ENCODE measurements at regions not wholly inside any gene's neighbourhood (a gene's known extent, or its start where the extent isn't known, plus 50 kb on each side); places are given as distances from the start of the nearest gene placed in this dataset.

DNA sequence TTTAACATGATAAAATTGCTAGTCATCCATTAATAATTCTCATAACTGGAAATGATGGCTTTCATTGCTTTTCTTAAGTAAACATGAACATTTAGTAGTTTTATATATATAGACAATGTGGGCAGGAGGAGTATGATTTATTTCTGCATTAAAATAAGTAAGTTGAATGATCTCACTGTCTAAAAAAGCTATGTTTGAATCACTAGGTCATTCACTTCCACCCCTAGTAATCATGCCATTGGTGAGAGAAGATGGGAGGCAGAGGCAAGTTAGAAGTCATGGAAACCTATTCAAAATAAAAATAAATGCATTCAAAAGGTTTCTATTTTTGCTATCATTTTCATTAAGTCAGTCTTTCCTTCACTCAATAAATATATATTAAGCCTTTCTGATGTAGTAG, 226.4 kb downstream of the DUSP10 start:
- Histone ChIP-seq H3K36me3 (no peaks in the 10 kb centered on the region), H3K4me3 (no peak overlapping the region), H3K4me1 (ENCODE audit: insufficient read depth) (no peaks in the 10 kb centered on the region), H3K9me3 (no peaks in the 10 kb centered on the region), H3K27me3 (no peaks in the 10 kb centered on the region), H3K27ac (no peak overlapping the region)
- DNase-seq = no peak
- intact Hi-C loops (cut with DNase I) = no loop called here
- TF ChIP-seq POLR2A (IDR thresholded peaks at IDR 0.05) = no peak
- TF ChIP-seq EP300 (IDR thresholded peaks at IDR 0.05) = no peak
- TF ChIP-seq, protein P1, sequence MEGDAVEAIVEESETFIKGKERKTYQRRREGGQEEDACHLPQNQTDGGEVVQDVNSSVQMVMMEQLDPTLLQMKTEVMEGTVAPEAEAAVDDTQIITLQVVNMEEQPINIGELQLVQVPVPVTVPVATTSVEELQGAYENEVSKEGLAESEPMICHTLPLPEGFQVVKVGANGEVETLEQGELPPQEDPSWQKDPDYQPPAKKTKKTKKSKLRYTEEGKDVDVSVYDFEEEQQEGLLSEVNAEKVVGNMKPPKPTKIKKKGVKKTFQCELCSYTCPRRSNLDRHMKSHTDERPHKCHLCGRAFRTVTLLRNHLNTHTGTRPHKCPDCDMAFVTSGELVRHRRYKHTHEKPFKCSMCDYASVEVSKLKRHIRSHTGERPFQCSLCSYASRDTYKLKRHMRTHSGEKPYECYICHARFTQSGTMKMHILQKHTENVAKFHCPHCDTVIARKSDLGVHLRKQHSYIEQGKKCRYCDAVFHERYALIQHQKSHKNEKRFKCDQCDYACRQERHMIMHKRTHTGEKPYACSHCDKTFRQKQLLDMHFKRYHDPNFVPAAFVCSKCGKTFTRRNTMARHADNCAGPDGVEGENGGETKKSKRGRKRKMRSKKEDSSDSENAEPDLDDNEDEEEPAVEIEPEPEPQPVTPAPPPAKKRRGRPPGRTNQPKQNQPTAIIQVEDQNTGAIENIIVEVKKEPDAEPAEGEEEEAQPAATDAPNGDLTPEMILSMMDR (IDR thresholded peaks at IDR 0.05) = no peak

DNA sequence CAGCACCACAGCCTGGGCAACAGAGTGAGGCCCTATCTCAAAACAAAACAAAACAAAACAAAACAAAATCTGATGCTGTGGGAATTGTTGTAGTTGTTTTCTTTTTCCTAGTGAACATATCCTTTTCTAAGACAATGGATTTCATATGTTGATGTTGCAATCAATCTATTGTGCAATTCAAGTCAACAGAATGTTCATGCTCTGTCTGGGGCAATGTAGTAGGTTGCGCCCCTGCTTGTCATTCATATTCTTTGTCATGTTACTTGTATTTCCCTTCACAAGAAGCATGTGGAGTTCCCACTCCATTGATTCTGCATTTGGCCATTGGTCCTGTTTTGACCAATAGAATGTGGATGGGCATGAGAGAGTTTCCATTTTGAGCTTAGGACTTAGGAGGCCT, 223.9 kb downstream of the DUSP10 start:
- WGBS, 3 donors = 90 to 100% (median 94%) methylated on average over 1 of the region's 1 CpG
- TF ChIP-seq, protein P1 (IDR thresholded peaks at IDR 0.05) = no peak
- TF ChIP-seq POLR2A (IDR thresholded peaks at IDR 0.05) = no peak
- TF ChIP-seq EP300 (IDR thresholded peaks at IDR 0.05) = no peak
- H3K27ac ChIP-seq = no peak overlapping the region

DNA sequence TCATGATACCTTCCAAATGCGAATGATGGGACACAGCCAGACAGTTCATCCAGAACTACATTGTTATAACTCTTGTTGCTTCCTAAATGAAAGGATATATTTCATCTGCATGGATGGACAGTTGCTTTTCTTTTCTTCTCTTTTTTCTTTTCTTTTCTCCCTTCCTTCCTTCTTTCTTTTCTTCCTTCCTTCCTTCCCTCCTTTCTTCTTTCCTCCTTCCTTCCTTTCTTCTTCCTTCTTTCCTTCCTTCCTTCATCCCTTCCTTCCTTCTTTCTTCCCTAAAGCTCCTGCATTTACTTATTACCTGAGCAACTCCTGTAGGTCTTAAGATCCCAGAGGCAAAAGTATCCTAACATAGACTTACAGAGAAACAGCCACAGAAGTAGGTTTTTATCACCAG, 221.6 kb downstream of the DUSP10 start:
- H3K9me3 ChIP-seq = no peaks in the 10 kb centered on the region
- H3K36me3 ChIP-seq = no peaks in the 10 kb centered on the region
- no peaks in the 10 kb centered on the region for H3K27me3 ChIP-seq
- intact Hi-C loops (cut with DNase I) = no loop called here
- H3K4me1 ChIP-seq (ENCODE audit: insufficient read depth) = no peaks in the 10 kb centered on the region
- H3K27ac ChIP-seq = no peak overlapping the region
- 40 to 63% (median 56%) methylated on average over 1 of the region's 1 CpG for WGBS, 3 donors
- TF ChIP-seq POLR2A (IDR thresholded peaks at IDR 0.05) (no peak), EP300 (IDR thresholded peaks at IDR 0.05) (no peak)
- TF ChIP-seq, protein P1 (IDR thresholded peaks at IDR 0.05) = no peak
- DNase-seq = no peak
- no peak overlapping the region for H3K4me3 ChIP-seq

More for the DNA sequence above, 223.9 kb downstream of the DUSP10 start:
- no peak for DNase-seq
- Histone ChIP-seq H3K27me3 (no peaks in the 10 kb centered on the region), H3K9me3 (no peaks in the 10 kb centered on the region), H3K4me3 (no peak overlapping the region), H3K36me3 (no peaks in the 10 kb centered on the region), H3K4me1 (ENCODE audit: insufficient read depth) (no peaks in the 10 kb centered on the region)
- intact Hi-C loops (cut with DNase I) = no loop called here

DNA sequence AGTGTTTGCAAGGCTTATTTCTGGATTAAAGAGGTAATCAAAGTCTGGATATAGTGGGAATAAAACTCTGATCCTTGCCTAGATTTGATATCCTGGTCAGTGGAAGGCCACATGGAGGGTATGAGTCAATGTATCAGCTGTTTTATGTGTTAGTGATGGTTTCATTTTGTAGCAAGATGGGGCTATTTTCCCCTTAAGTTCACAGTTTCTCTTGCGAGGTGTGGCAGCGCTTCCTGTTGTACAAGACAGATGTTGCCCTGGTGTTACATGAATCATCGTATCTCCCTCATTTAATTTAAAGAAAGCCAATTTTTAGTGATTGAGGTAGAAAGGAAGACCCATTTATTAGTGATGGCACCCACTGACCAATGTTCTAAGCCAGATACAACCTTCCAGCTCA, 220.2 kb downstream of the DUSP10 start:
- Histone ChIP-seq H3K4me1 (ENCODE audit: insufficient read depth) (no peaks in the 10 kb centered on the region), H3K27me3 (no peaks in the 10 kb centered on the region), H3K9me3 (no peaks in the 10 kb centered on the region), H3K36me3 (no peaks in the 10 kb centered on the region), H3K27ac (no peak overlapping the region), H3K4me3 (no peak overlapping the region)
- intact Hi-C loops (cut with DNase I) = no loop called here
- 88 to 94% (median 94%) methylated on average over 3 of the region's 3 CpGs for WGBS, 3 donors
- no peak for DNase-seq
- TF ChIP-seq POLR2A (IDR thresholded peaks at IDR 0.05) = no peak
- no peak for TF ChIP-seq EP300 (IDR thresholded peaks at IDR 0.05)
- TF ChIP-seq, protein P1 (IDR thresholded peaks at IDR 0.05) = no peak

DNA sequence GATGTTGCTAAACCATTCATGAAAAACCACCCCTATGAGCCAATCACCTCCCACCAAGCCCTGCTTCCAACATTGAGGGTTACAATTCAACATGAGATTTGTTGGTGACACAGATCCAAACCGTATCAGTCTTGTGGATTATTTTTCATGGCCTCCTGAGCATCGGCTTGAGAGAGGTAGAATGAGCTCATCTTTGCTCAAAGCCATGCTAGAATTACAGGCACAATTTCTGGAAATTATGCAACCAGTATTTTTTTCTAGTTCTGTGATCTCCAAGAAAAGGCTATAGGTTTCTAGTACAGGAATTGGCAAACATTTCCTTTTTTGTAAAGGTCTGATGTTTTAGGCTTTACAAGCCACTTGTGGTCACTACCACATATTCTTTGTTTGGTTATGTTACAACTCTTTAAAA, 219.4 kb downstream of the DUSP10 start:
- no peaks in the 10 kb centered on the region for H3K9me3 ChIP-seq
- DNase-seq = no peak
- 71 to 91% (median 79%) methylated on average over 2 of the region's 2 CpGs for WGBS, 3 donors

More for the DNA sequence above, 219.4 kb downstream of the DUSP10 start:
- TF ChIP-seq POLR2A (IDR thresholded peaks at IDR 0.05) = no peak
- TF ChIP-seq, protein P1 (IDR thresholded peaks at IDR 0.05) = no peak
- TF ChIP-seq EP300 (IDR thresholded peaks at IDR 0.05) = no peak
- no peak overlapping the region for H3K4me3 ChIP-seq
- intact Hi-C loops (cut with DNase I) = no loop called here
- H3K27me3 ChIP-seq = no peaks in the 10 kb centered on the region
- H3K36me3 ChIP-seq = no peaks in the 10 kb centered on the region
- H3K27ac ChIP-seq = no peak overlapping the region
- no peaks in the 10 kb centered on the region for H3K4me1 ChIP-seq (ENCODE audit: insufficient read depth)
